HEK293T (cell line): ENCODE measurements at regions not wholly inside any gene's neighbourhood (a gene's known extent, or its start where the extent isn't known, plus 50 kb on each side); places are given as distances from the start of the nearest gene placed in this dataset.

Experiments
- BHLHE40 ChIP-seq: fragments of 450-650 bp; IDR thresholded peaks from 2 replicates; pipeline ENCODE4 v1.6.1; 2016; ENCODE audit warnings: mild to moderate bottlenecking, moderate library complexity, borderline replicate concordance
- TARDBP ChIP-seq: fragments of 450-650 bp; IDR thresholded peaks from 2 replicates; pipeline ENCODE4 v1.6.1; 2016

GRCh38 chr15:37550360-37551024 lies 383.9 kb upstream of the TMCO5A start:
- no peak for TF ChIP-seq TARDBP
- TF ChIP-seq BHLHE40: no peak
